ENCODE measurements at regions not wholly inside any gene's neighbourhood (a gene's known extent, or its start where the extent isn't known, plus 50 kb on each side); places are given as distances from the start of the nearest gene placed in this dataset.

DNA sequence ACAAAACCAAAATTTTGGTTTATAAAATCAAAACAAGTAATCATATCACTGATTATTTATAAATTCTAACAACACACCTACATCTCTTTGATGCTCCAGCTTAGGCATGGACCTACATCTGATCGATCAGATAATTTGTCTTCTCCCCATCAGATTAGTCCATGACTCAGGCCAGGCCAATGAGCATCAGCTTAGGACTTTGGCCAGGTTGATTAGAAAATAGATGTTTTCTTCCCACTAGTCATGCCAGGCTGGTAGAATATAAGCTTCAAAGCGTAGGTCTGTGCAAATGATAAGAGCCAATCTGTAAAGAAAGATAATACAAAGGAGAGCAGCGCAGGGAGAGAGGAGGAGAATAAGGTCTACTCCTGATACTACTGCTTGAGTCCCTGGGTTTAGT is 1487.9 kb downstream of the FAM181B start:
- TF ChIP-seq CTCF (IDR thresholded peaks at IDR 0.05) = no peak
- no peak for TF ChIP-seq POLR2A (IDR thresholded peaks at IDR 0.05)
